ENCODE measurements at regions not wholly inside any gene's neighbourhood (a gene's known extent, or its start where the extent isn't known, plus 50 kb on each side); places are given as distances from the start of the nearest gene placed in this dataset.

GRCh38 chr1:117695796-117696490 lies 90.1 kb downstream of the TENT5C start:
- TF ChIP-seq CTCF (IDR thresholded peaks at IDR 0.05; ENCODE audit: low read length) (no peak), EZH2 (IDR thresholded peaks at IDR 0.05; ENCODE audit: borderline replicate concordance, low read length) (no peak)
